HPDE6-E6E7 (cell line): ENCODE measurements at regions not wholly inside any gene's neighbourhood (a gene's known extent, or its start where the extent isn't known, plus 50 kb on each side); places are given as distances from the start of the nearest gene placed in this dataset.
"Not testable (repeated sequence)": the region's sequence is repeated elsewhere in the genome, so short reads cannot be mapped to it uniquely, and the experiment has no call there.

Experiments used
- DNase-seq: peaks from one replicate; pipeline ENCODE4 v3.0.0; 2011; ENCODE audit warnings: missing footprints; ENCODE audit errors: extremely low spot score

GRCh38 chr4:179671609-179672008 is 2229.4 kb upstream of the AGA start:
- DNase-seq, result no peak

- DNase-seq, result no peak
Observed at GRCh38 chr4:179678093-179678814, 2236.0 kb upstream of the AGA start.

GRCh38 chr4:179683661-179684060 is 2241.4 kb upstream of the AGA start:
- DNase-seq, result not testable (repeated sequence)

- DNase-seq, result no peak
Observed at GRCh38 chr4:179692222-179692621, 2250.0 kb upstream of the AGA start.

- peak; percentile 22 for DNase-seq
Observed at GRCh38 chr4:179695175-179695574, 2252.9 kb upstream of the AGA start.

GRCh38 chr4:179698321-179698720 is 2256.1 kb upstream of the AGA start:
- no peak for DNase-seq

GRCh38 chr4:179709961-179710624 is 2267.9 kb upstream of the AGA start:
- DNase-seq, result no peak

- DNase-seq, result no peak
Observed at GRCh38 chr4:179719766-179720450, 2277.7 kb upstream of the AGA start.

- DNase-seq, result not testable (repeated sequence)
Observed at GRCh38 chr4:179726491-179726890, 2284.3 kb upstream of the AGA start.

GRCh38 chr4:179728305-179728704 is 2286.1 kb upstream of the AGA start:
- DNase-seq, result no peak

GRCh38 chr4:179736820-179737219 is 2294.6 kb upstream of the AGA start:
- DNase-seq, result not testable (repeated sequence)

- no peak for DNase-seq
Observed at GRCh38 chr4:179738822-179739221, 2296.6 kb upstream of the AGA start.

GRCh38 chr4:179747218-179747910 is 2305.1 kb upstream of the AGA start:
- DNase-seq, result no peak

- no peak for DNase-seq
Observed at GRCh38 chr4:179748837-179749236, 2306.6 kb upstream of the AGA start.

GRCh38 chr4:179750374-179750773 is 2308.1 kb upstream of the AGA start:
- DNase-seq, result no peak

GRCh38 chr4:179751669-179752068 is 2309.4 kb upstream of the AGA start:
- no peak for DNase-seq

- DNase-seq, result no peak
Observed at GRCh38 chr4:179755322-179755721, 2313.1 kb upstream of the AGA start.

- no peak for DNase-seq
Observed at GRCh38 chr4:179757641-179758040, 2315.4 kb upstream of the AGA start.

- no peak for DNase-seq
Observed at GRCh38 chr4:179762840-179763239, 2320.6 kb upstream of the AGA start.

- no peak for DNase-seq
Observed at GRCh38 chr4:179766938-179767337, 2324.7 kb upstream of the AGA start.

GRCh38 chr4:179768996-179769395 is 2326.8 kb upstream of the AGA start:
- no peak for DNase-seq

- DNase-seq, result no peak
Observed at GRCh38 chr4:179797738-179798137, 2355.5 kb upstream of the AGA start.
